Endodermal cell (in vitro differentiated cells): ENCODE measurements at regions not wholly inside any gene's neighbourhood (a gene's known extent, or its start where the extent isn't known, plus 50 kb on each side); places are given as distances from the start of the nearest gene placed in this dataset.

Source experiments
- DNase-seq: peaks from one replicate; pipeline ENCODE4 v3.0.0-alpha.2; 2017
- H3K27ac ChIP-seq: 2 replicates; pipeline ENCODE4 v1.5.1; 2013; ENCODE audit warnings: mild to moderate bottlenecking, low read depth, low read length, moderate library complexity
- H3K27me3 ChIP-seq: 2 replicates; pipeline ENCODE4 v1.6.1; 2013; ENCODE audit warnings: mild to moderate bottlenecking, low read length, moderate library complexity; ENCODE audit not compliant: insufficient read depth, control insufficient read depth, poor library complexity, severe bottlenecking
- H3K36me3 ChIP-seq: 2 replicates; pipeline ENCODE4 v1.7.0; 2013; ENCODE audit warnings: mild to moderate bottlenecking, low read length, moderate library complexity; ENCODE audit not compliant: control insufficient read depth, insufficient read depth
- H3K4me1 ChIP-seq: one replicate; pipeline ENCODE4 v1.7.0; 2013; ENCODE audit warnings: low read length; ENCODE audit not compliant: control insufficient read depth, insufficient read depth
- H3K4me3 ChIP-seq: 2 replicates; pipeline ENCODE4 v1.5.1; 2013; ENCODE audit warnings: mild to moderate bottlenecking, low read length, moderate library complexity
- H3K9ac ChIP-seq: 2 replicates; pipeline ENCODE4 v1.6.1; 2013; ENCODE audit warnings: mild to moderate bottlenecking, low read length, moderate library complexity; ENCODE audit not compliant: poor library complexity, severe bottlenecking; ENCODE audit errors: extremely low read depth
- H3K9me3 ChIP-seq: 2 replicates; pipeline ENCODE4 v1.6.1; 2013; ENCODE audit warnings: mild to moderate bottlenecking, low read length, moderate library complexity; ENCODE audit not compliant: control insufficient read depth
- H3K27ac Mint-ChIP-seq: 2 replicates; pipeline ENCODE4 v1.8.0; 2020; ENCODE audit warnings: mixed read lengths
- H3K27me3 Mint-ChIP-seq: 2 replicates; pipeline ENCODE4 v1.8.0; 2021; ENCODE audit warnings: mild to moderate bottlenecking, mixed read lengths; ENCODE audit not compliant: insufficient read depth
- H3K36me3 Mint-ChIP-seq: 2 replicates; pipeline ENCODE4 v1.8.0; 2020; ENCODE audit warnings: low read depth, mixed read lengths
- H3K4me1 Mint-ChIP-seq: 2 replicates; pipeline ENCODE4 v1.8.0; 2020; ENCODE audit warnings: mixed read lengths
- H3K4me3 Mint-ChIP-seq: 2 replicates; pipeline ENCODE4 v1.8.0; 2020; ENCODE audit warnings: mild to moderate bottlenecking, moderate library complexity, mixed read lengths
- H3K9me3 Mint-ChIP-seq: 2 replicates; pipeline ENCODE4 v1.8.0; 2020; ENCODE audit warnings: mild to moderate bottlenecking, mixed read lengths
- CTCF ChIP-seq: fragments of 200-600 bp; sonication (generic); conservative IDR thresholded peaks from 2 replicates; pipeline ENCODE4 v1.5.0; 2021; ENCODE audit warnings: antibody characterized with exemption, mild to moderate bottlenecking
- WGBS, 2 experiments: methylation state at CpG; one replicate each; pipeline versions ENCODE4 v1.1.5 to v1.1.7; 2013; ENCODE audit warnings: missing lambda C conversion rate in 2 of 2, mixed read lengths in 1 of 2; ENCODE audit not compliant: insufficient coverage in 1 of 2, insufficient read length in 1 of 2; 5-methylcytosine and 5-hydroxymethylcytosine counted together

DNA sequence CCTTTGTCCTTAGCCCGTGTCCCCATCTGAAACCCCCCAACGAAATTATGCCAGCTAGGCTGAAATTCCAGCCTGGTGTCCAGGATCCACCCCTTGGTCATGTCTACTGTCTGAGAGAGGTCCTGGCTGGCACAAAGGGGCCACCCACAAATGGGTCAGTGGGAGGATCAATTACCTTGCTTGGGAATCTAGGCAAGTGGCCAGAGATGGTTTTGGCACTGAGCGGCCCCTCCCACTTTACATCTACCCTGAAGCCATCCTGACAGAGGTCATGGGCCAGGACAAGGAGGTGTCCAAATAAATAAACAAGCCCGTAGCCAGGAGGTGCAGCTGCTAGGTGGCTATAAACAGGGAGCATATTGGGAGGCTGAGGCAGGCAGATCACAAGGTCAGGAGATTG, 311.5 kb downstream of the MN1 start:
- peaks cover 12% of the 10 kb centered on the region for H3K27me3 Mint-ChIP-seq
- no peak for DNase-seq
- Histone ChIP-seq H3K27ac (no peak overlapping the region), H3K27me3 (no peaks in the 10 kb centered on the region), H3K4me3 (no peak overlapping the region), H3K4me1 (no peaks in the 10 kb centered on the region), H3K36me3 (no peaks in the 10 kb centered on the region), H3K9me3 (peaks cover 4% of the 10 kb centered on the region), H3K9ac (no peak overlapping the region)
- no peak overlapping the region for H3K4me3 Mint-ChIP-seq
- peaks cover 18% of the 10 kb centered on the region for H3K9me3 Mint-ChIP-seq
- H3K36me3 Mint-ChIP-seq: no peaks in the 10 kb centered on the region
- 96 to 100% methylated on average over 2 to 4 of the region's 4 CpGs for WGBS, 2 experiments
- TF ChIP-seq CTCF: no peak
- no peak overlapping the region for H3K27ac Mint-ChIP-seq
- H3K4me1 Mint-ChIP-seq: no peaks in the 10 kb centered on the region

- Mint-ChIP-seq H3K27ac (no peak overlapping the region), H3K4me3 (no peak overlapping the region), H3K27me3 (peaks cover 12% of the 10 kb centered on the region), H3K36me3 (no peaks in the 10 kb centered on the region), H3K4me1 (no peaks in the 10 kb centered on the region), H3K9me3 (peaks cover 18% of the 10 kb centered on the region)
- WGBS, 2 experiments: 94% methylated on average over 5 of the region's 5 CpGs
- no peak overlapping the region for H3K9ac ChIP-seq
- H3K36me3 ChIP-seq: no peaks in the 10 kb centered on the region
- H3K27me3 ChIP-seq: no peaks in the 10 kb centered on the region
- no peak overlapping the region for H3K4me3 ChIP-seq
- no peak for DNase-seq
- H3K4me1 ChIP-seq: no peaks in the 10 kb centered on the region
- no peak overlapping the region for H3K27ac ChIP-seq
- H3K9me3 ChIP-seq: no peaks in the 10 kb centered on the region
- TF ChIP-seq CTCF: no peak
Observed at GRCh38 chr22:27491888-27492287, 309.7 kb downstream of the MN1 start.

GRCh38 chr22:27492566-27493201, 308.9 kb downstream of the MN1 start:
- no peak overlapping the region for H3K4me3 Mint-ChIP-seq
- H3K27ac Mint-ChIP-seq: no peak overlapping the region
- H3K4me3 ChIP-seq: no peak overlapping the region
- no peaks in the 10 kb centered on the region for H3K36me3 ChIP-seq
- no peaks in the 10 kb centered on the region for H3K4me1 ChIP-seq
- H3K9me3 Mint-ChIP-seq: peaks cover 18% of the 10 kb centered on the region
- TF ChIP-seq CTCF: no peak
- WGBS, 2 experiments: 90 to 91% methylated on average over 3 to 5 of the region's 5 CpGs
- peaks cover 8% of the 10 kb centered on the region for H3K27me3 Mint-ChIP-seq
- no peak overlapping the region for H3K27ac ChIP-seq
- no peak overlapping the region for H3K9ac ChIP-seq
- DNase-seq: no peak
- no peaks in the 10 kb centered on the region for H3K9me3 ChIP-seq
- no peaks in the 10 kb centered on the region for H3K4me1 Mint-ChIP-seq
- no peaks in the 10 kb centered on the region for H3K36me3 Mint-ChIP-seq
- H3K27me3 ChIP-seq: no peaks in the 10 kb centered on the region
